Stimulated activated CD4-positive, alpha-beta T cell treated with anti-CD3 and anti-CD28 coated beads, TNF-alpha, amount 100 ng/mL, for 48 hours (primary cell): ENCODE measurements at regions not wholly inside any gene's neighbourhood (a gene's known extent, or its start where the extent isn't known, plus 50 kb on each side); places are given as distances from the start of the nearest gene placed in this dataset.

Experiments
- DNase-seq, 3 donors: peaks; one replicate each; pipeline ENCODE4 v3.0.0-alpha.2; 2020; ENCODE audit warnings: low read depth in 3 of 3

DNA sequence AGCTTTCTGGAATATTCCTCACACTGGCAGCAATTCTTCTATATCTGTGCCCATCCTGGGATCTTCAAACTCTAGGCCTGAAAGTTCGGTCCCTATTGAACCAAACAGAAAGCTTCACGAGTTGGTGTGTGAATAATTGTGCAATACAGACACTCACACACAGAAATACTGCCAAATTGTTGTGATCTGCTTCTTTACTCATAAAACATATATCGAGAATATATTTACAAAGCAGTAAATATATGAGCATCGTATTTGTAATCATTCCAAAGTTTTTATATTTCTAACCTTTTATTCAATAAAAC lies 56.6 kb upstream of the BEX4 start:
- DNase-seq, result no peak

DNA sequence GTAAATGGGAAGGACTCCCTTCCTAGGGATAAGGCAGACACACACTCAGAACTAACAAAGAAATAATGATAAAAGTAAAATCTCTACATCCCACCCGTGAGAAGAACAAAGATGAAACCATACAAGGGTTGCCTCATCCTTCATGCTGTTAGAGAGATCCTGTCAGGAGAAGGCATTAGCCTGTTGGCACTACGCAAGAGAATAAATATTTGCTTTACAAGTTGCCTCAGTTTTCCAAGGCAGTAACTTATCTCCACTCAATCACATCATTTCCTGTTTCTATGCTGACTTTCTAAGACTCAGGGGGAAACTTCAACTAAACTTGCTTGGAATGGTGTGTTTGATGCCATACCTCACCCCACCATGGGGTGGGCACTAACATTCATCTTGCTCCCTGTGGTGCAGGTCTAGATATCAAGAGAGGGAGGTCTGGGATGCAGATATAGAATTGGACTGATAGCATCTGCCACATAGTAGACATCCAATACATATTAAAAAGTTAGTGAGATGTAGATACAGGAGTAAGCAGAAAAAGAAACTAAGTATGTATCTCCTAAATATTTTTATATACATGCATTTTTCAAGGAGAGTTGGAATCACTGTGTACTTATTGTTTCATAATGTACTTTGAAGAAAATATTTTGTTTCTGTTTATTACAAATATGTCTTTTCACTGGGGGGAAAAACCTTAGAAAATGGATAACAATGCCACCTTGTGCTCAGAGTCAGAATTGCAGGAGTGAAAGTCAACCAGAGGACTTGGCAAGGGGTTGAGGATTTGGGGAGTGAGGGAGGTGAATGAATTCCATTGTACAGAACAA lies 57.2 kb upstream of the BEX4 start:
- peak in 1 of 3 donors; percentile 10 for DNase-seq

DNA sequence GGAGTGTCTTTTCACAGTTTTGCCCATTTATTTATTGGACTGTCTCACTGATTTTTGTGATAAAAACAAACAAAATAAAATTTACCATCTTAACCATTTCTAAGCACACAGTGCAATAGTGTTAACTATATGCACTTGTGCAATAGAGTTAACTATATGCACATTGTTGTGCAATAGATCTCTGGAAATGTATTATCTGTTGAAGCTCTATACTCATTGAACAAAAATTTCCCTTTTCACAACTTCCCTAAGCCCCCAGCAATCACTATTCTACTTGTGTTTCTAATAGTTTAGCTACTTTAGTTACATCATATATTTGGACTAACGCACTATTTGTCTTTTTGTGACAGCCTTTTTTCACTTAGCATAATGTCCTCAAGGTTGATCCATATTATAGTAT lies 59.7 kb upstream of the BEX4 start:
- DNase-seq, result no peak

DNA sequence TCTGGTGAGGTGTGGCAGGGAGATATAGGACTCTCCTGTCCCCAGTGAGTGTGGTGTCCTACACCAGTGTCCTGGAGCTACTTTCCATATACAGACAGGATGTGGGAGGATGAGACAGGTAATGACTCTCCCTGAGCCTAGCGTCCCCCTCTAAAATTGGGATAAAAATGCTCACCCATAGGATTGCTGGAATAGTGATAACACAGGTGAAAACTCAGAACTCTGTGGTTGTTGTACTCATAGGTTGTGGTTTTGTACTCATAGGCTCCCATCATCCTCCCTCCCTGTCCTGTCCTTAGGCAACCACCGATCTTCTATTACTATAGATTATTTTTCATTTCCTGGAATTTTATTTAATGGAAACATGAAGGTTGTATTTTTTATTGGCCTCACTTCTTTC lies 60.7 kb upstream of the NXF3 start:
- no peak for DNase-seq

DNA sequence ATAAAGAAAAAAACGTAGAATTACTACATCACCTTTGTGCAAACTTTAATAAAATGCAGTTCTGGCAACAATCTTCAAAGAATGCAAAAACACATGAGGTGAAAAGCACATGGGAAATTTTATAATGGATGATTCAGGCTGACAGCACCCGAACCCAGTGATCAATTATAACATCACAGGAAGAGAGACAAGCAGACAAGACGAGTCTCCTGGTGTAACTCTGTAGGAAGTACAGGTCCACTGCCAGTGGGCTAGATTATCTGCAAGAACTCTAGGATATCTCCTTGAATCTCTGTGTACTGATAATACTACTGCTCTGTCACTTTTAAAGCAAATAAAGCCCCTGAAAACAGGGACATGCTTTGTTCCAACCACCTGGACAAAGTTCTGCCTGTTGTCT lies 58.9 kb upstream of the NXF3 start:
- DNase-seq, result no peak

DNA sequence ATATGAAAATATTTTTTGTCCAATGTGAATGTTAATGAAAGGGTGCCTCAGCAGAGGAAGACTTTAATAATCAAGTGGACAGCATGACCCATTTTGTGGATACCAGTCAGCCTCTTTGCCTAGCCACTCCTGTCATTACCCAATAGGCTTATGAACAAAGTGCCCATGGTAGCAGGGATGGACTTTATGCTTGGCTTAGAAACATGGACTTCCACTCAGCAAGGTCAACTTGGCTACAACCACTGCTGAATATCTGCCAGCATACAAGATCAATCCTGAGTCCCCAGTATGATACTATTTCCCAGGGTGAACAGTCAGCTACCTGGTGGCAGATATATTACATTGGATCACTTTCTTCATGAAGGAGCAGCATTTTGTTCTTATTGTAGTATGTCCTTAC lies 56.7 kb upstream of the NXF3 start:
- DNase-seq, result no peak

DNA sequence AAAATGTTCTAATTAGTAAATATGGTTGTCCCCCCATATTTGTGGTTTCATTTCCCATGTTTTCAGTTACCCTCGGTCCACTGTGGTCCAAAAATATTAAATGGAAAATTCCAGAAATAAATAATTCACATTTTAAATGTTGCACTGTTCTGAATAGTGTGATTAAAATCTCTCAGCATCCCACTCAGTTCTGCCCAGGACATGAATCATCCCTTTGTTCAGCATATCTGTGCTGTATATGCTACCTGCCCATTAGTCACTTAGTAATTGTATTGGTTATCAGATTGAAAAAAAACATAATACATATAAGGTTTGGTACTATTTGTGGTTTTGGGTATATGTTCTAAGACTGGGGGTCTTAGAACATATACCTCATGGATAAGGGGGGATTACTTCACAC lies 55.1 kb upstream of the NXF3 start:
- DNase-seq, result no peak
